HCT116 (cell line): ENCODE measurements at regions not wholly inside any gene's neighbourhood (a gene's known extent, or its start where the extent isn't known, plus 50 kb on each side); places are given as distances from the start of the nearest gene placed in this dataset.

ENCODE experiments used
- ATAC-seq: fragments of 200-7000 bp; cut with Tn5 transposase; 2 replicates; pipeline ENCODE4 v1.9.1; 2020; ENCODE audit warnings: mild to moderate bottlenecking, moderate library complexity
- BruUV-seq: library from RNA; stranded (reverse); fragments of 400-500 nt; replicated peaks from 2 replicates; lab custom pipeline; 2021; lab: Mats Ljungman, UMichigan
- CTCF ChIA-PET: fragments of 300-600 bp; sonication (Branson Sonifier 250); formaldehyde crosslinking; loops from one replicate; lab custom pipeline; 2021; ENCODE audit warnings: antibody characterized with exemption; lab: Charles Lee
- POLR2A ChIA-PET: fragments of 300-600, 350-600 bp; sonication (Branson Sonifier 250); formaldehyde crosslinking; loops from one replicate; lab custom pipeline; 2021; ENCODE audit warnings: antibody characterized with exemption; lab: Charles Lee
- RAD21 ChIA-PET, 2 experiments: fragments of 300-600 bp; sonication (Branson Sonifier 250); formaldehyde crosslinking; loops; one replicate each; lab custom pipeline; 2023; ENCODE audit warnings: low total read pairs in 2 of 2; ENCODE audit not compliant: uncharacterized antibody in 2 of 2, unreplicated experiment in 2 of 2, low non-redundant PET in 1 of 2; lab: Charles Lee
- DNase-seq: peaks from one replicate; pipeline ENCODE4 v3.0.0-alpha.2; 2010; ENCODE audit warnings: low read depth, low spot score
- H2AFZ ChIP-seq: fragments of 200-600 bp; shearing (Covaris generic), sonication (generic); 2 replicates; pipeline ENCODE4 v1.6.1; 2017; ENCODE audit warnings: low read depth, mixed run types, mixed read lengths, antibody characterized with exemption, low read length; ENCODE audit not compliant: poor library complexity, severe bottlenecking
- H3K27ac ChIP-seq: 2 replicates; pipeline ENCODE4 v1.5.1; 2012; ENCODE audit warnings: low read depth, low read length
- H3K27me3 ChIP-seq: fragments of 200-600 bp; sonication (generic); 2 replicates; pipeline ENCODE4 v1.6.1; 2016; ENCODE audit warnings: mixed run types, low read length, mixed read lengths; ENCODE audit not compliant: insufficient read depth
- H3K36me3 ChIP-seq, 2 experiments: fragments of 200-500 bp in 1 of 2; fragments of 200-600 bp in 1 of 2; sonication (Bioruptor generic) in 1 of 2; sonication (generic) in 1 of 2; 2 replicates each; pipeline versions ENCODE4 v1.5.1 to v1.6.1; 2014 to 2016; ENCODE audit warnings: low read length in 2 of 2, inconsistent platforms in 1 of 2, mixed read lengths in 1 of 2, mixed run types in 1 of 2; ENCODE audit not compliant: insufficient read depth in 2 of 2, control insufficient read depth in 1 of 2
- H3K4me1 ChIP-seq, 2 experiments: fragments of 200-600 bp in 1 of 2; sonication (generic) in 1 of 2; 2 replicates each; pipeline versions ENCODE4 v1.5.1 to v1.6.1; 2012 to 2017; ENCODE audit warnings: low read length in 2 of 2, inconsistent platforms in 1 of 2, mild to moderate bottlenecking in 1 of 2, mixed read lengths in 1 of 2, mixed run types in 1 of 2, moderate library complexity in 1 of 2; ENCODE audit not compliant: insufficient read depth in 2 of 2, control insufficient read depth in 1 of 2
- H3K4me2 ChIP-seq: fragments of 200-600 bp; sonication (generic); 2 replicates; pipeline ENCODE4 v1.6.1; 2017; ENCODE audit warnings: mixed run types, low read length, mixed read lengths
- H3K4me3 ChIP-seq, 2 experiments: fragments of 200-600 bp in 1 of 2; sonication (generic) in 1 of 2; replicated peaks in 1 of 2; 2 replicates each; pipeline ENCODE4 v1.5.1; 2011 to 2016; ENCODE audit warnings: low read length in 2 of 2, control low read depth in 1 of 2, low read depth in 1 of 2, mild to moderate bottlenecking in 1 of 2, mixed read lengths in 1 of 2, mixed run types in 1 of 2
- H3K79me2 ChIP-seq: fragments of 200-600 bp; sonication (generic); 2 replicates; pipeline ENCODE4 v1.6.1; 2017; ENCODE audit warnings: mild to moderate bottlenecking, mixed run types, low read length, moderate library complexity, mixed read lengths; ENCODE audit not compliant: insufficient read depth
- H3K9ac ChIP-seq: fragments of 200-600 bp; sonication (generic); 2 replicates; pipeline ENCODE4 v1.6.1; 2016; ENCODE audit warnings: low read length, mixed read lengths
- H3K9me2 ChIP-seq: fragments of 200-600 bp; sonication (generic), shearing (Covaris generic); 2 replicates; pipeline ENCODE4 v1.6.1; 2017; ENCODE audit warnings: mixed run types, mild to moderate bottlenecking, moderate library complexity; ENCODE audit not compliant: insufficient read depth
- H3K9me3 ChIP-seq, 2 experiments: fragments of 200-500 bp in 1 of 2; fragments of 200-600 bp in 1 of 2; sonication (Bioruptor generic) in 1 of 2; sonication (generic) in 1 of 2; 2 replicates each; pipeline ENCODE4 v1.6.1; 2014 to 2017; ENCODE audit warnings: low read length in 2 of 2, mixed read lengths in 2 of 2, inconsistent platforms in 1 of 2, low read depth in 1 of 2, mild to moderate bottlenecking in 1 of 2, mixed run types in 1 of 2, moderate library complexity in 1 of 2; ENCODE audit not compliant: control insufficient read depth in 1 of 2, insufficient read depth in 1 of 2
- H4K20me1 ChIP-seq: fragments of 200-600 bp; sonication (generic), shearing (Covaris generic); 2 replicates; pipeline ENCODE4 v1.6.1; 2017; ENCODE audit warnings: mixed run types, mild to moderate bottlenecking, moderate library complexity; ENCODE audit not compliant: insufficient read depth
- CEBPB ChIP-seq: IDR thresholded peaks from 2 replicates; pipeline ENCODE4 v1.6.1; 2012; ENCODE audit warnings: low read depth
- ELF1 ChIP-seq: IDR thresholded peaks from 2 replicates; pipeline ENCODE4 v1.6.1; 2012; ENCODE audit warnings: low read depth, borderline replicate concordance
- EZH2 ChIP-seq: fragments of 200-600 bp; sonication (generic); IDR thresholded peaks from 2 replicates; pipeline ENCODE4 v1.6.1; 2017; ENCODE audit warnings: antibody characterized with exemption, mixed run types
- EZH2phosphoT487 ChIP-seq: fragments of 200-600 bp; IDR thresholded peaks from 2 replicates; pipeline ENCODE4 v1.6.1; 2018; ENCODE audit warnings: antibody characterized with exemption, borderline replicate concordance
- POLR2A ChIP-seq: IDR thresholded peaks from 2 replicates; pipeline ENCODE4 v1.7.0; 2011; ENCODE audit warnings: borderline replicate concordance; ENCODE audit not compliant: insufficient read depth, insufficient read length; ENCODE audit errors: extremely low read depth
- POLR2AphosphoS5 ChIP-seq: IDR thresholded peaks from 2 replicates; pipeline ENCODE4 v1.6.1; 2011; ENCODE audit warnings: mild to moderate bottlenecking, low read depth, low read length, moderate library complexity
- SIN3A ChIP-seq: IDR thresholded peaks from 2 replicates; pipeline ENCODE4 v1.6.1; 2012; ENCODE audit warnings: low read depth
- SP1 ChIP-seq: IDR thresholded peaks from 2 replicates; pipeline ENCODE4 v1.6.1; 2012; ENCODE audit warnings: low read depth
- TCF7L2 ChIP-seq: IDR thresholded peaks from 2 replicates; pipeline ENCODE4 v1.7.0; 2011; ENCODE audit warnings: borderline replicate concordance, inconsistent platforms; ENCODE audit not compliant: insufficient read depth, insufficient read length; ENCODE audit errors: extremely low read depth
- YY1 ChIP-seq: IDR thresholded peaks from 2 replicates; pipeline ENCODE4 v1.6.1; 2011; ENCODE audit warnings: low read length, low read depth, moderate library complexity, mild to moderate bottlenecking; ENCODE audit not compliant: insufficient replicate concordance; ENCODE audit errors: extremely low read depth
- ZNF274 ChIP-seq: fragments of 200-500 bp; sonication (Bioruptor generic); IDR thresholded peaks from 2 replicates; pipeline ENCODE4 v1.6.1; 2014; ENCODE audit warnings: mild to moderate bottlenecking, low read depth, low read length, inconsistent platforms
- intact Hi-C: fragments of 100-400 bp; cut with micrococcal nuclease; formaldehyde crosslinking; loops from 2 replicates; pipeline ENCODE4 v1.10.0; 2022
- TF ChIP-seq, protein P1 (sequence below), 3 experiments: fragments of 200-600 bp in 1 of 3; sonication (generic) in 1 of 3; IDR thresholded peaks in 2 of 3; conservative IDR thresholded peaks in 1 of 3; 2 replicates each; pipeline ENCODE4 v1.5.1; 2012 to 2017; ENCODE audit warnings: low read depth in 2 of 3, low read length in 2 of 3, antibody characterized with exemption in 1 of 3, borderline replicate concordance in 1 of 3, control low read depth in 1 of 3, mild to moderate bottlenecking in 1 of 3, mixed read lengths in 1 of 3, mixed run types in 1 of 3, moderate library complexity in 1 of 3; ENCODE audit not compliant: insufficient read depth in 1 of 3
- TF ChIP-seq, protein P2 (sequence below): IDR thresholded peaks from 2 replicates; pipeline ENCODE4 v1.6.1; 2012

DNA sequence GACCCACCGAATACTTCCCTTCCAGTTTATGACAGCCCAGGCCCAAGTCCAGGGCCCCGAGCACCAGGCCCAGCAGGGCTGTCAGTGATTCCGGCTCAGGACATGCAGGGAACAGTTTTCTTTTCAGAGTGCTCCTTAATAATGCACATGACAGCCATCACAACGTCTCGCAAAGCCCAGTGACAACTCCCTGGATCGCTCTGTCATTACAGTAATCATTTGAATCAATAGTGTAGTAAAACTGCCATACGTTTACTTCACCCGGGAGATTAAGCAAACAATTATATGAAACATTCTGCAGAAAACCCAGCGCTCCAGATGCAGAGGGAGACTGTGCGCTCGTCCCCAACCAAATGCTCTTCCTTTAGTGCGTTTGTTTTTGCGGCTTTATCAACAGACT, 162.6 kb upstream of the CDH13 start:
- no TSS peak for BruUV-seq
- Histone ChIP-seq H3K27ac (no peak overlapping the region), H3K4me1 (no peaks in the 10 kb centered on the region), H3K4me3 (no peak overlapping the region), H3K9me2 (no peaks in the 10 kb centered on the region), H2AFZ (no peak overlapping the region), H3K27me3 (peaks cover 25% of the 10 kb centered on the region; the same call in 1 of the 2 replicates), H4K20me1 (no peaks in the 10 kb centered on the region), H3K9me3 (no peaks in the 10 kb centered on the region), H3K9ac (no peak overlapping the region)
- ChIA-PET RAD21 (no interaction called here), POLR2A (no interaction called here), CTCF (no interaction called here)
- intact Hi-C loops, result no loop called here
- DNase-seq (no peak), ATAC-seq (no peak)
- TF ChIP-seq, protein P1, sequence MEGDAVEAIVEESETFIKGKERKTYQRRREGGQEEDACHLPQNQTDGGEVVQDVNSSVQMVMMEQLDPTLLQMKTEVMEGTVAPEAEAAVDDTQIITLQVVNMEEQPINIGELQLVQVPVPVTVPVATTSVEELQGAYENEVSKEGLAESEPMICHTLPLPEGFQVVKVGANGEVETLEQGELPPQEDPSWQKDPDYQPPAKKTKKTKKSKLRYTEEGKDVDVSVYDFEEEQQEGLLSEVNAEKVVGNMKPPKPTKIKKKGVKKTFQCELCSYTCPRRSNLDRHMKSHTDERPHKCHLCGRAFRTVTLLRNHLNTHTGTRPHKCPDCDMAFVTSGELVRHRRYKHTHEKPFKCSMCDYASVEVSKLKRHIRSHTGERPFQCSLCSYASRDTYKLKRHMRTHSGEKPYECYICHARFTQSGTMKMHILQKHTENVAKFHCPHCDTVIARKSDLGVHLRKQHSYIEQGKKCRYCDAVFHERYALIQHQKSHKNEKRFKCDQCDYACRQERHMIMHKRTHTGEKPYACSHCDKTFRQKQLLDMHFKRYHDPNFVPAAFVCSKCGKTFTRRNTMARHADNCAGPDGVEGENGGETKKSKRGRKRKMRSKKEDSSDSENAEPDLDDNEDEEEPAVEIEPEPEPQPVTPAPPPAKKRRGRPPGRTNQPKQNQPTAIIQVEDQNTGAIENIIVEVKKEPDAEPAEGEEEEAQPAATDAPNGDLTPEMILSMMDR (IDR thresholded peaks at IDR 0.05 in 2 of 3, conservative IDR thresholded peaks at IDR 0.05 in 1 of 3; ENCODE audit: borderline replicate concordance in 1 of 3, insufficient read depth in 1 of 3, low read depth in 2 of 3, low read length in 2 of 3), result no peak
- TF ChIP-seq, all 23 proteins: peak for 0
- H3K4me2 ChIP-seq, result no peak overlapping the region
- H3K79me2 ChIP-seq, result no peaks in the 10 kb centered on the region
- no peaks in the 10 kb centered on the region for H3K36me3 ChIP-seq

DNA sequence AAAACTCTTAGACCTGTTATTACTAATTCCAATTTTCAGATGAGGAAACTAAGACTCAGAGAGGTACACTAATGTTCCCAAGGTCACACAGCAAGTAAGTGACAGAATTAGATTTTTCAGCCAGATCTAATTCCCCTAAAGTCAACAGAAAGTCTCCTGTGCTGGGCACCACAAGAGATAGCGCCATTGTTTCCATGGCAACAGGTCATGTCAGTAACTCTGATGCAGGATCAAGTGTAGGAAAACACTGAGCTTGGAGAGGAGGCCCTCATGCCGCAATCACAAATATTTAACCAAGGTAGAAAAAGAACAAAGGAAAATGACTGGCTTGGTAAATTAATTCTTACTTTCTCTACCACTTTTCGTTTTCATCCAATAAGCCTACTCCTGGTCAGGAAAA, 166.0 kb upstream of the CDH13 start:
- intact Hi-C loops, result no loop called here
- no peaks in the 10 kb centered on the region for H3K9me2 ChIP-seq
- BruUV-seq, result no TSS peak
- TF ChIP-seq ZNF274 (no peak), ELF1 (no peak), POLR2AphosphoS5 (no peak), SP1 (no peak), EZH2phosphoT487 (no peak), YY1 (no peak), CEBPB (no peak), TCF7L2 (no peak), SIN3A (no peak), POLR2A (no peak), EZH2 (no peak)
- TF ChIP-seq, protein P2, sequence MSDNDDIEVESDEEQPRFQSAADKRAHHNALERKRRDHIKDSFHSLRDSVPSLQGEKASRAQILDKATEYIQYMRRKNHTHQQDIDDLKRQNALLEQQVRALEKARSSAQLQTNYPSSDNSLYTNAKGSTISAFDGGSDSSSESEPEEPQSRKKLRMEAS, result no peak
- TF ChIP-seq, protein P1 (IDR thresholded peaks at IDR 0.05 in 2 of 3, conservative IDR thresholded peaks at IDR 0.05 in 1 of 3; ENCODE audit: borderline replicate concordance in 1 of 3, insufficient read depth in 1 of 3, low read depth in 2 of 3, low read length in 2 of 3), result no peak

More for the DNA sequence above, 166.0 kb upstream of the CDH13 start:
- Histone ChIP-seq H2AFZ (no peak overlapping the region), H4K20me1 (no peaks in the 10 kb centered on the region), H3K27me3 (peaks cover 17% of the 10 kb centered on the region; the same call in 1 of the 2 replicates), H3K9ac (no peak overlapping the region), H3K4me1 (no peaks in the 10 kb centered on the region), H3K79me2 (no peaks in the 10 kb centered on the region), H3K36me3 (no peaks in the 10 kb centered on the region), H3K27ac (no peak overlapping the region), H3K9me3 (no peaks in the 10 kb centered on the region), H3K4me2 (no peak overlapping the region), H3K4me3 (no peak overlapping the region)
- ChIA-PET RAD21 (no interaction called here), POLR2A (no interaction called here), CTCF (no interaction called here)
- ATAC-seq (no peak), DNase-seq (no peak)
